ENCODE measurements at regions not wholly inside any gene's neighbourhood (a gene's known extent, or its start where the extent isn't known, plus 50 kb on each side); places are given as distances from the start of the nearest gene placed in this dataset.

DNA sequence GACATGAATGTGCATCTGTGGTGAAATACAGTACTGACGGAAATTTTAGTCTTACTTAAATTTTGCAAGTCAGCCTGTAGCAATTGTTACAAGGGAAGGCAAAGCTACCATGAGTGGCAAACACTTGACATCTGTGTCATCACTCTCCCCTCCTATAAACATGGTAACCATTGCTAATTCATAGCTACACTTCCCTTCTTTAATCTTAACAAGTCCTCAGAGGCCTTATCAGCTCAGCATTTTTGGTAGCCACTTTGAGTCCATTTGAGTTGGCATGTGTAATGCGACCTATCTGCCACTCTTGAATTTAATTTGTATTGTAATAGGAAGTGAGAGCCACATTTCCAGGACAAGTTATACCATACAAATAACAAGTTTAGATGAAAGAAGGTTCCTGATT lies 218.1 kb downstream of the RMST start:
- no peak for DNase-seq (ENCODE audit: low read depth)
- TF ChIP-seq, protein P1, sequence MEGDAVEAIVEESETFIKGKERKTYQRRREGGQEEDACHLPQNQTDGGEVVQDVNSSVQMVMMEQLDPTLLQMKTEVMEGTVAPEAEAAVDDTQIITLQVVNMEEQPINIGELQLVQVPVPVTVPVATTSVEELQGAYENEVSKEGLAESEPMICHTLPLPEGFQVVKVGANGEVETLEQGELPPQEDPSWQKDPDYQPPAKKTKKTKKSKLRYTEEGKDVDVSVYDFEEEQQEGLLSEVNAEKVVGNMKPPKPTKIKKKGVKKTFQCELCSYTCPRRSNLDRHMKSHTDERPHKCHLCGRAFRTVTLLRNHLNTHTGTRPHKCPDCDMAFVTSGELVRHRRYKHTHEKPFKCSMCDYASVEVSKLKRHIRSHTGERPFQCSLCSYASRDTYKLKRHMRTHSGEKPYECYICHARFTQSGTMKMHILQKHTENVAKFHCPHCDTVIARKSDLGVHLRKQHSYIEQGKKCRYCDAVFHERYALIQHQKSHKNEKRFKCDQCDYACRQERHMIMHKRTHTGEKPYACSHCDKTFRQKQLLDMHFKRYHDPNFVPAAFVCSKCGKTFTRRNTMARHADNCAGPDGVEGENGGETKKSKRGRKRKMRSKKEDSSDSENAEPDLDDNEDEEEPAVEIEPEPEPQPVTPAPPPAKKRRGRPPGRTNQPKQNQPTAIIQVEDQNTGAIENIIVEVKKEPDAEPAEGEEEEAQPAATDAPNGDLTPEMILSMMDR (IDR thresholded peaks at IDR 0.05; ENCODE audit: insufficient read depth, low read length, poor library complexity, severe bottlenecking), result no peak
- Histone ChIP-seq H3K36me3 (ENCODE audit: control insufficient read depth, insufficient read depth, low read length) (no peaks in the 10 kb centered on the region), H3K27me3 (ENCODE audit: control insufficient read depth, insufficient read depth, low read length) (no peaks in the 10 kb centered on the region), H3K4me3 (ENCODE audit: low read depth, low read length) (no peak overlapping the region)

DNA sequence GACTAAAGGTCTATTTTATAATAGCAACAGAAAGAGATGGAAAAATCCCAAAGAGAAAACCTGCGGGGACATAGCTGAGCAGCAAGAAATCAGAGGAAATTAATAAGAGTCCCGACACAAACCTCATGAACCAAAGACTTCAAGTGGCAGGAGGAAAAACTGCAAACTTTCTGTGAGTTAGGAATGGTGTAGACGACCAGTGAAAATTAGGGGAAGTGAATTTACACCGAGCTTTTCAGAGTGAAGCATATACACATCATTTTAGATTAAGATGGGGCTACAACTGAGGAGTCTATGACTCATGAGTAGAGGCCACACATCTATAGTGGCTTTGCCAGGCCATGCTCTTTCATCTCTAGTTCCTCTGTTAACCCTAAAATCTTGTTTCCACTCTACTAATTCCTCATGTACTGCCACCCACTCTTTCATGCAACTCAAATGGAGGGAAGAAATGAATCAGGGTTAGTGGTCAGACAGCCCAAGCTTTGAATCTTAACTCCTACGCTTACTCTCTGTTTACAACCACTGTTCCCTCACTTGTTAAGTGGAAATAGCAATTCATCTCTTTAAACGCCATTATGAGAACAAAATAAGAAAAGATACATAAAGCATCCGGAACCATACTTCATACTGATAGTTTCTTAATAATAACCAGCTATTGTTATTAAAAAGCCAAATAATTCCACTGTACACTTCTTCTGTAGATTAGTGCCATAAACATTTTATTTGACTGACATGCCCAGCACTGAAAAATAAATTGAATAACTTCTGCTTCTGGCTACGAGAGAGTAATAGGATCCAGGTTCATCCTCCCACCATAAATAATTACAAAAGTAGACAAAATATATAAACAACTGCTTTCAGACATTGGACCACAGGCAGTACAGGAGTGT lies 219.3 kb downstream of the RMST start:
- H3K27me3 ChIP-seq (ENCODE audit: control insufficient read depth, insufficient read depth, low read length), result no peaks in the 10 kb centered on the region
- no peak overlapping the region for H3K4me3 ChIP-seq (ENCODE audit: low read depth, low read length)
- no peaks in the 10 kb centered on the region for H3K36me3 ChIP-seq (ENCODE audit: control insufficient read depth, insufficient read depth, low read length)
- DNase-seq (ENCODE audit: low read depth), result no peak
- TF ChIP-seq, protein P1 (IDR thresholded peaks at IDR 0.05; ENCODE audit: insufficient read depth, low read length, poor library complexity, severe bottlenecking), result no peak

DNA sequence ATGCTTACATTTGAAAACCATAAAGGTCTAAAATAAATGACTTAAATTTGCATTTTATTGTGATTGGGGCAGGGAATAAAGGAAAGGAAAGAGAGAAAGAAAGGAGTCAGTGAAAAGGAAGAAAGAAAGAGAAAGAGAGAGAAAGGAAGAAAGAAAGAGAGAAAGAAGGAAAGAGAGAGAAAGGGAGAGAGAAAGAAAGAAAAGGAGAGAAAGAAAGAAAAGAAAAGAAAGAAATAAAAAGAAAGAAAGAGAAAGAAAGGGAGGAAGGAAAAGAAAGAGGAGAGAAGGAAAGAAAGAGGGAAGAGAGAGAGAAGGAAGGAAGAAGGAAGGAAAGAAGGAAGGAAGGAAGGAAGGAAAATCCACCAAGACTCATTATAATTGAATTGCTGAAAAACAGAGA lies 222.8 kb downstream of the RMST start:
- no peaks in the 10 kb centered on the region for H3K27me3 ChIP-seq (ENCODE audit: control insufficient read depth, insufficient read depth, low read length)
- TF ChIP-seq, protein P1 (IDR thresholded peaks at IDR 0.05; ENCODE audit: insufficient read depth, low read length, poor library complexity, severe bottlenecking), result no peak
- H3K36me3 ChIP-seq (ENCODE audit: control insufficient read depth, insufficient read depth, low read length), result no peaks in the 10 kb centered on the region
- DNase-seq (ENCODE audit: low read depth), result no peak
- no peak overlapping the region for H3K4me3 ChIP-seq (ENCODE audit: low read depth, low read length)

GRCh38 chr12:97701901-97702300 lies 239.3 kb downstream of the RMST start:
- no peaks in the 10 kb centered on the region for H3K36me3 ChIP-seq (ENCODE audit: control insufficient read depth, insufficient read depth, low read length)
- TF ChIP-seq, protein P1 (IDR thresholded peaks at IDR 0.05; ENCODE audit: insufficient read depth, low read length, poor library complexity, severe bottlenecking), result no peak
- no peak for DNase-seq (ENCODE audit: low read depth)
- no peaks in the 10 kb centered on the region for H3K27me3 ChIP-seq (ENCODE audit: control insufficient read depth, insufficient read depth, low read length)
- H3K4me3 ChIP-seq (ENCODE audit: low read depth, low read length), result no peak overlapping the region

- Histone ChIP-seq H3K4me3 (ENCODE audit: low read depth, low read length) (no peak overlapping the region), H3K36me3 (ENCODE audit: control insufficient read depth, insufficient read depth, low read length) (no peaks in the 10 kb centered on the region), H3K27me3 (ENCODE audit: control insufficient read depth, insufficient read depth, low read length) (no peaks in the 10 kb centered on the region)
- TF ChIP-seq, protein P1 (IDR thresholded peaks at IDR 0.05; ENCODE audit: insufficient read depth, low read length, poor library complexity, severe bottlenecking), result no peak
- DNase-seq (ENCODE audit: low read depth), result no peak
Observed at GRCh38 chr12:97711392-97711791, 248.8 kb downstream of the RMST start.

DNA sequence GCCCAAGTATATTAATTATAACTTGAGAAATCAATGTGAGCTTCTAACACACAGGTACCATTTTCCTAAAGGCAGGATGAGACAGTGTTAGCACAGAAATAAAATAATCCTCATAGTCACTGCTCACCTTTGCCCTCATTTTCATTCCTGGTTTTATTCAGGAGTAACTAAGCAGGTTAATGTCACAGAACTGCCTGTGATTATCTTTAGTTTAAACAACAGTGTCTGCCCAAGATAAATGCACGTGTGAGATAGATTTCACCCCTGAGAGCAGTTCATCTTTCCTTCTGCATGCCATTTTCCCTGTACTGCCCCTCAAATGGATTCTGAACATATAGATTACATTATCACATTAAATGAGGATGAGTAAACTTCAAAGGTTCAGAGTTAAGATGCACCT lies 250.7 kb downstream of the RMST start:
- no peak for DNase-seq (ENCODE audit: low read depth)
- H3K27me3 ChIP-seq (ENCODE audit: control insufficient read depth, insufficient read depth, low read length), result no peaks in the 10 kb centered on the region
- no peaks in the 10 kb centered on the region for H3K36me3 ChIP-seq (ENCODE audit: control insufficient read depth, insufficient read depth, low read length)
- TF ChIP-seq, protein P1 (IDR thresholded peaks at IDR 0.05; ENCODE audit: insufficient read depth, low read length, poor library complexity, severe bottlenecking), result no peak
- no peak overlapping the region for H3K4me3 ChIP-seq (ENCODE audit: low read depth, low read length)

All from kidney epithelial cell (primary cell).